ENCODE measurements at regions not wholly inside any gene's neighbourhood (a gene's known extent, or its start where the extent isn't known, plus 50 kb on each side); places are given as distances from the start of the nearest gene placed in this dataset.

DNA sequence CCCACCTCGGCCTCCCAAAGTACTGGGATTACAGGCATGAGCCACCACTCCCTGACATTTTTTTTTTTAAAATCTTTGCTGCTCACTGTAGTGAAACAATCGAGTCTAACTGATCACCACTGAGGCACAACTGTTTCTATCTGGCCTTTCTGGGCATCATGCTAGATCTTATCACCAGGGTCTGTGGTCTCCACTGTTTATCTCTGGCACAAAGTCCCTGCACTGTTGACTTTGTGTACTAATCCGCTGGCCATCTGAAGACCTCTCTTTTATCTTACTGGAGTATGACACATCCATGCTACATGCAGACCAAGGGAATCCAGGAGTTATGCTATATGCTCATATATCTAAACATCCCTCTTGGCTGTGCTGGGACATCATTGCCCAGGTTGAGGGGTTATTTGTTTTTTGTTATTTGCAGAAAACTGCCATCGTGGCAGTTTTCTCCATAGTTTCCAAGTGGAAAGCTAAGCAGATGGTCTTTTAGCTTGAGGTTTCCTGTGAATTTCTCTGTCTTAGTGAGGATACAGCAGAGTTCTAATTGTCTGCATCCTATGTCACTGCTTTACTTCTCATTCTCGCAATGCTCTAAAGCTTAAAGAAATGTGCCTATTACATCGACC, 456.9 kb downstream of the CCER1 start:
- H3K9me3 Mint-ChIP-seq (ENCODE audit: low read depth, unreplicated experiment) = peaks cover 17% of the 10 kb centered on the region
- TF ChIP-seq, protein P1, sequence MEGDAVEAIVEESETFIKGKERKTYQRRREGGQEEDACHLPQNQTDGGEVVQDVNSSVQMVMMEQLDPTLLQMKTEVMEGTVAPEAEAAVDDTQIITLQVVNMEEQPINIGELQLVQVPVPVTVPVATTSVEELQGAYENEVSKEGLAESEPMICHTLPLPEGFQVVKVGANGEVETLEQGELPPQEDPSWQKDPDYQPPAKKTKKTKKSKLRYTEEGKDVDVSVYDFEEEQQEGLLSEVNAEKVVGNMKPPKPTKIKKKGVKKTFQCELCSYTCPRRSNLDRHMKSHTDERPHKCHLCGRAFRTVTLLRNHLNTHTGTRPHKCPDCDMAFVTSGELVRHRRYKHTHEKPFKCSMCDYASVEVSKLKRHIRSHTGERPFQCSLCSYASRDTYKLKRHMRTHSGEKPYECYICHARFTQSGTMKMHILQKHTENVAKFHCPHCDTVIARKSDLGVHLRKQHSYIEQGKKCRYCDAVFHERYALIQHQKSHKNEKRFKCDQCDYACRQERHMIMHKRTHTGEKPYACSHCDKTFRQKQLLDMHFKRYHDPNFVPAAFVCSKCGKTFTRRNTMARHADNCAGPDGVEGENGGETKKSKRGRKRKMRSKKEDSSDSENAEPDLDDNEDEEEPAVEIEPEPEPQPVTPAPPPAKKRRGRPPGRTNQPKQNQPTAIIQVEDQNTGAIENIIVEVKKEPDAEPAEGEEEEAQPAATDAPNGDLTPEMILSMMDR (IDR thresholded peaks at IDR 0.05; ENCODE audit: unreplicated experiment) = no peak
- H3K36me3 Mint-ChIP-seq (ENCODE audit: insufficient read depth, unreplicated experiment) = no peaks in the 10 kb centered on the region
- no peaks in the 10 kb centered on the region for H3K27me3 Mint-ChIP-seq (ENCODE audit: unreplicated experiment)
- H3K4me3 Mint-ChIP-seq (ENCODE audit: low read depth, unreplicated experiment) = no peak overlapping the region
- BruUV-seq (replicated peaks) = no TSS peak
- H3K4me1 Mint-ChIP-seq (ENCODE audit: low read depth, unreplicated experiment) = no peaks in the 10 kb centered on the region
- no peak for DNase-seq
- H3K27ac Mint-ChIP-seq (ENCODE audit: unreplicated experiment) = no peak overlapping the region
- CTCF ChIA-PET = no interaction called here
- intact Hi-C loops (cut with micrococcal nuclease; ENCODE audit: unreplicated experiment) = no loop called here

DNA sequence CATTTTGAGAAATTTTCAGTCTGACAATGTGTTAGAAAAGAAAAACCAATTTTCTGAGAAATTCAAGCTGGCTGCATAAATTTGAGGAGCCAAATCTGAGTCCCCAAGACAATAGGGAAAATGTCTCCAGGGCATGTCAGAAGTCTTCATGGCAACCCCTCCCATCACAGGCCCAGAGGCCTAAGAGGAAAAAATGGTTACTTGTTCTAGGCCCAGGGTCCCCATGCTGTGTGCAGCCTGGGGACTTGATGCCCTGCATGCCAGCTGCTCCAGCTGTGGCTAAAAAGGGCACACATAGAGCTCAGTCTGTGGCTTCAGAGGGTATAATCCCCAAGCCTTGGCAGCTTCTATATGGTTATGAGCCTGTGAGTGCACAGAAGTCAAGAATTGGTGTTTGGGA, 464.6 kb downstream of the CCER1 start:
- Mint-ChIP-seq H3K9me3 (ENCODE audit: low read depth, unreplicated experiment) (peaks cover 7% of the 10 kb centered on the region), H3K27ac (ENCODE audit: unreplicated experiment) (no peak overlapping the region), H3K36me3 (ENCODE audit: insufficient read depth, unreplicated experiment) (no peaks in the 10 kb centered on the region), H3K4me1 (ENCODE audit: low read depth, unreplicated experiment) (no peaks in the 10 kb centered on the region), H3K4me3 (ENCODE audit: low read depth, unreplicated experiment) (no peak overlapping the region), H3K27me3 (ENCODE audit: unreplicated experiment) (no peaks in the 10 kb centered on the region)
- CTCF ChIA-PET = no interaction called here
- TF ChIP-seq, protein P1 (IDR thresholded peaks at IDR 0.05; ENCODE audit: unreplicated experiment) = no peak
- intact Hi-C loops (cut with micrococcal nuclease; ENCODE audit: unreplicated experiment) = no loop called here
- DNase-seq = no peak
- no TSS peak for BruUV-seq (replicated peaks)

DNA sequence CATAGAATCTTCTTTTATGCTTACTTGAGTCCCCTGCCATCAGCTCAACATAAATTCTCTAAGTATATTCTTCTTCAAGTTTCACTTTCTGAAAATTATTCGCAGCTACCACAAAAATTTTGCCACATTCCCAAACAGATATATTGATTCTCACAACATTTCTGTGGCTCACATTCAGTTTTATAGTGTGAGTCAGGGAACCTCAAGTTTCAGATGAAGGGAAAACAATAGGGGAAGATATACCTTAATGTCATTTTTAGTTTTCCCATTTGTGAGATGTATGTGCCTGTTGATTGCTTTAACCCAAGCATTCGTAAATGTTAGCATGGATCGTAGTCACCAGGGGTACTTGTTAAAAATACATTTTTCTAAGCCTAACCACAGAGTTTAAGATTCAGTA, 465.8 kb downstream of the CCER1 start:
- Mint-ChIP-seq H3K27ac (ENCODE audit: unreplicated experiment) (no peak overlapping the region), H3K27me3 (ENCODE audit: unreplicated experiment) (no peaks in the 10 kb centered on the region), H3K4me3 (ENCODE audit: low read depth, unreplicated experiment) (no peak overlapping the region), H3K9me3 (ENCODE audit: low read depth, unreplicated experiment) (peaks cover 8% of the 10 kb centered on the region), H3K4me1 (ENCODE audit: low read depth, unreplicated experiment) (no peaks in the 10 kb centered on the region), H3K36me3 (ENCODE audit: insufficient read depth, unreplicated experiment) (no peaks in the 10 kb centered on the region)
- TF ChIP-seq, protein P1 (IDR thresholded peaks at IDR 0.05; ENCODE audit: unreplicated experiment) = no peak
- no TSS peak for BruUV-seq (replicated peaks)
- CTCF ChIA-PET = no interaction called here
- DNase-seq = no peak
- intact Hi-C loops (cut with micrococcal nuclease; ENCODE audit: unreplicated experiment) = no loop called here

DNA sequence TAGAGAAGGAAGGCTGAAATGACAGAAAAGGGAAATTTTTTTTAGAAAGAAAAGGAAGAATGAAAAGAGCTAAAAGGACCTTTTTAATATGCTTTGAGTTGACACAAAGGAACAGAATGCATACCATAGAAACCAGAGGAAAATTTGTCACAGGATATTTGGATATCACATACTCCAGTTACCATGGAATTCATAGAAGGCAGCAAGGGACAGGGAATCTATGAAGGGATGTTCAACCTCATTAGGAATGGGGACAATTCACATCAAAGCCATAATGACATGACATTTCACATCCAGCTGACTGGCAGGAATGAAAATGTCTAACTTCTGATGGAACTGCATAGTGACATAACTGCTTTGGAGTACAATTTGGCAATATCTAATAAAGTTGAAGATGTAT, 469.4 kb downstream of the CCER1 start:
- no peaks in the 10 kb centered on the region for H3K36me3 Mint-ChIP-seq (ENCODE audit: insufficient read depth, unreplicated experiment)
- H3K4me1 Mint-ChIP-seq (ENCODE audit: low read depth, unreplicated experiment) = no peaks in the 10 kb centered on the region
- intact Hi-C loops (cut with micrococcal nuclease; ENCODE audit: unreplicated experiment) = no loop called here
- no peak overlapping the region for H3K27ac Mint-ChIP-seq (ENCODE audit: unreplicated experiment)
- CTCF ChIA-PET = no interaction called here
- TF ChIP-seq, protein P1 (IDR thresholded peaks at IDR 0.05; ENCODE audit: unreplicated experiment) = no peak
- BruUV-seq (replicated peaks) = no TSS peak
- no peak for DNase-seq
- no peaks in the 10 kb centered on the region for H3K27me3 Mint-ChIP-seq (ENCODE audit: unreplicated experiment)
- H3K9me3 Mint-ChIP-seq (ENCODE audit: low read depth, unreplicated experiment) = peaks cover 8% of the 10 kb centered on the region
- no peak overlapping the region for H3K4me3 Mint-ChIP-seq (ENCODE audit: low read depth, unreplicated experiment)
